Mucosa of rectum (tissue), 2 donors: ENCODE measurements at regions not wholly inside any gene's neighbourhood (a gene's known extent, or its start where the extent isn't known, plus 50 kb on each side); places are given as distances from the start of the nearest gene placed in this dataset.

Experiments
- H3K27ac ChIP-seq, 2 donors: one replicate each; pipeline ENCODE4 v1.7.0; 2013; ENCODE audit warnings: inconsistent platforms in 2 of 2, low read depth in 2 of 2, low read length in 2 of 2
- H3K27me3 ChIP-seq, 2 donors: one replicate each; pipeline ENCODE4 v1.7.0; 2013; ENCODE audit warnings: low read length in 2 of 2; ENCODE audit not compliant: control insufficient read depth in 2 of 2, insufficient read depth in 2 of 2
- H3K36me3 ChIP-seq, 2 donors: one replicate each; pipeline ENCODE4 v1.7.0; 2013; ENCODE audit warnings: low read length in 2 of 2; ENCODE audit not compliant: control insufficient read depth in 2 of 2, insufficient read depth in 2 of 2
- H3K4me1 ChIP-seq, 2 donors: one replicate each; pipeline ENCODE4 v1.7.0; 2013; ENCODE audit warnings: low read length in 2 of 2, mild to moderate bottlenecking in 1 of 2; ENCODE audit not compliant: control insufficient read depth in 2 of 2, insufficient read depth in 2 of 2
- H3K4me3 ChIP-seq, 2 donors: one replicate each; pipeline ENCODE4 v1.7.0; 2013; ENCODE audit warnings: low read length in 2 of 2
- H3K9ac ChIP-seq, 2 donors: one replicate each; pipeline ENCODE4 v1.7.0; 2013; ENCODE audit warnings: low read length in 2 of 2, low read depth in 1 of 2, mild to moderate bottlenecking in 1 of 2
- H3K9me3 ChIP-seq, 2 donors: one replicate each; pipeline ENCODE4 v1.7.0; 2013; ENCODE audit warnings: low read length in 2 of 2; ENCODE audit not compliant: control insufficient read depth in 2 of 2
- donor health status: healthy.
- donor health status: Normal muscosa, but diverticular disease.

GRCh38 chr2:215530191-215530968, 94.5 kb upstream of the FN1 start:
- H3K27me3 ChIP-seq: no peaks in the 10 kb centered on the region
- no peaks in the 10 kb centered on the region for H3K36me3 ChIP-seq
- no peak overlapping the region for H3K4me3 ChIP-seq
- H3K9ac ChIP-seq: no peak overlapping the region
- H3K9me3 ChIP-seq: peaks cover 0 to 2% of the 10 kb centered on the region in 2 donors
- no peaks in the 10 kb centered on the region for H3K4me1 ChIP-seq
- no peak overlapping the region for H3K27ac ChIP-seq

- H3K27me3 ChIP-seq: no peaks in the 10 kb centered on the region
- H3K9me3 ChIP-seq: peaks cover 0 to 2% of the 10 kb centered on the region in 2 donors
- H3K27ac ChIP-seq: no peak overlapping the region
- H3K9ac ChIP-seq: no peak overlapping the region
- no peak overlapping the region for H3K4me3 ChIP-seq
- no peaks in the 10 kb centered on the region for H3K4me1 ChIP-seq
- no peaks in the 10 kb centered on the region for H3K36me3 ChIP-seq
Observed at GRCh38 chr2:215529271-215529670, 93.4 kb upstream of the FN1 start.

- no peaks in the 10 kb centered on the region for H3K27me3 ChIP-seq
- peaks cover 0 to 2% of the 10 kb centered on the region in 2 donors for H3K9me3 ChIP-seq
- no peak overlapping the region for H3K27ac ChIP-seq
- no peaks in the 10 kb centered on the region for H3K4me1 ChIP-seq
- no peaks in the 10 kb centered on the region for H3K36me3 ChIP-seq
- H3K4me3 ChIP-seq: no peak overlapping the region
- H3K9ac ChIP-seq: no peak overlapping the region
Observed at GRCh38 chr2:215528555-215528954, 92.7 kb upstream of the FN1 start.

- Histone ChIP-seq H3K4me3 (no peak overlapping the region), H3K9ac (no peak overlapping the region), H3K27me3 (no peaks in the 10 kb centered on the region), H3K27ac (no peak overlapping the region), H3K36me3 (no peaks in the 10 kb centered on the region), H3K4me1 (no peaks in the 10 kb centered on the region), H3K9me3 (peaks cover 0 to 2% of the 10 kb centered on the region in 2 donors)
Observed at GRCh38 chr2:215527736-215528135, 91.9 kb upstream of the FN1 start.

GRCh38 chr2:215526341-215526740, 90.5 kb upstream of the FN1 start:
- Histone ChIP-seq H3K9me3 (peaks cover 0 to 2% of the 10 kb centered on the region in 2 donors), H3K27ac (no peak overlapping the region), H3K4me3 (no peak overlapping the region), H3K36me3 (no peaks in the 10 kb centered on the region), H3K4me1 (no peaks in the 10 kb centered on the region), H3K9ac (no peak overlapping the region), H3K27me3 (no peaks in the 10 kb centered on the region)

GRCh38 chr2:215522237-215522636, 86.4 kb upstream of the FN1 start:
- no peaks in the 10 kb centered on the region for H3K36me3 ChIP-seq

GRCh38 chr2:215521031-215521430, 85.2 kb upstream of the FN1 start:
- Histone ChIP-seq H3K4me3 (no peak overlapping the region), H3K9ac (no peak overlapping the region), H3K27ac (no peak overlapping the region), H3K4me1 (peaks cover 0 to 3% of the 10 kb centered on the region in 2 donors), H3K36me3 (no peaks in the 10 kb centered on the region), H3K9me3 (peaks cover 0 to 2% of the 10 kb centered on the region in 2 donors), H3K27me3 (no peaks in the 10 kb centered on the region)

More at GRCh38 chr2:215522237-215522636, 86.4 kb upstream of the FN1 start:
- Histone ChIP-seq H3K9ac (no peak overlapping the region), H3K4me1 (peaks cover 0 to 3% of the 10 kb centered on the region in 2 donors), H3K27ac (no peak overlapping the region), H3K4me3 (no peak overlapping the region), H3K9me3 (peaks cover 0 to 1% of the 10 kb centered on the region in 2 donors), H3K27me3 (no peaks in the 10 kb centered on the region)

GRCh38 chr2:215517391-215517790, 81.5 kb upstream of the FN1 start:
- H3K27ac ChIP-seq: no peak overlapping the region
- H3K4me3 ChIP-seq: no peak overlapping the region
- no peaks in the 10 kb centered on the region for H3K36me3 ChIP-seq
- H3K9me3 ChIP-seq: peaks cover 0 to 2% of the 10 kb centered on the region in 2 donors
- peaks cover 0 to 3% of the 10 kb centered on the region in 2 donors for H3K4me1 ChIP-seq
- no peaks in the 10 kb centered on the region for H3K27me3 ChIP-seq
- no peak overlapping the region for H3K9ac ChIP-seq

GRCh38 chr2:215514516-215514915, 78.6 kb upstream of the FN1 start:
- peaks cover 0 to 2% of the 10 kb centered on the region in 2 donors for H3K9me3 ChIP-seq
- H3K9ac ChIP-seq: no peak overlapping the region
- no peaks in the 10 kb centered on the region for H3K27me3 ChIP-seq
- H3K4me1 ChIP-seq: no peaks in the 10 kb centered on the region
- H3K36me3 ChIP-seq: no peaks in the 10 kb centered on the region
- no peak overlapping the region for H3K4me3 ChIP-seq
- no peak overlapping the region for H3K27ac ChIP-seq

GRCh38 chr2:215511454-215512346, 75.8 kb upstream of the FN1 start:
- H3K4me1 ChIP-seq: no peaks in the 10 kb centered on the region
- no peak overlapping the region for H3K9ac ChIP-seq
- no peaks in the 10 kb centered on the region for H3K27me3 ChIP-seq
- H3K9me3 ChIP-seq: no peaks in the 10 kb centered on the region
- no peak overlapping the region for H3K4me3 ChIP-seq
- H3K36me3 ChIP-seq: no peaks in the 10 kb centered on the region
- H3K27ac ChIP-seq: no peak overlapping the region
